Thoracic aorta (tissue), 2 donors: ENCODE measurements at regions not wholly inside any gene's neighbourhood (a gene's known extent, or its start where the extent isn't known, plus 50 kb on each side); places are given as distances from the start of the nearest gene placed in this dataset.

Experiments used
- ATAC-seq: fragments of 150-250 bp; one replicate; pipeline ENCODE4 v1.8.0; 2017; ENCODE audit warnings: low read depth; ENCODE audit not compliant: insufficient number of reproducible peaks, low FRiP score
- DNase-seq: peaks from one replicate; pipeline ENCODE4 v3.0.0-alpha.2; 2020; ENCODE audit warnings: low spot score
- H3K27ac ChIP-seq, 2 donors: fragments of 200-600 bp; sonication (generic); 1 replicate in 1 of 2; 2 replicates in 1 of 2; pipeline ENCODE4 v1.5.1; 2016; ENCODE audit warnings: mild to moderate bottlenecking in 2 of 2, moderate library complexity in 2 of 2
- H3K27me3 ChIP-seq: fragments of 200-600 bp; sonication (generic); replicated peaks from 2 replicates; pipeline ENCODE4 v1.6.0; 2016; ENCODE audit warnings: mild to moderate bottlenecking; ENCODE audit not compliant: insufficient read depth
- H3K36me3 ChIP-seq: fragments of 200-600 bp; sonication (generic); one replicate; pipeline ENCODE4 v1.5.1; 2016
- H3K4me1 ChIP-seq, 2 donors: fragments of 200-600 bp; sonication (generic); 1 replicate in 1 of 2; 2 replicates in 1 of 2; pipeline versions ENCODE4 v1.5.1 to v1.6.0; 2016; ENCODE audit warnings: low read depth in 2 of 2, mild to moderate bottlenecking in 1 of 2; ENCODE audit not compliant: control insufficient read depth in 1 of 2
- H3K4me3 ChIP-seq: fragments of 200-600 bp; sonication (generic); 2 replicates; pipeline ENCODE4 v1.5.1; 2016; ENCODE audit warnings: mild to moderate bottlenecking
- H3K9me3 ChIP-seq: fragments of 200-600 bp; sonication (generic); 2 replicates; pipeline ENCODE4 v1.5.1; 2016
- TF ChIP-seq, protein P1 (sequence below): fragments of 200-600 bp; sonication (generic); IDR thresholded peaks from one replicate; pipeline ENCODE4 v1.5.1; 2019; ENCODE audit warnings: antibody characterized with exemption

DNA sequence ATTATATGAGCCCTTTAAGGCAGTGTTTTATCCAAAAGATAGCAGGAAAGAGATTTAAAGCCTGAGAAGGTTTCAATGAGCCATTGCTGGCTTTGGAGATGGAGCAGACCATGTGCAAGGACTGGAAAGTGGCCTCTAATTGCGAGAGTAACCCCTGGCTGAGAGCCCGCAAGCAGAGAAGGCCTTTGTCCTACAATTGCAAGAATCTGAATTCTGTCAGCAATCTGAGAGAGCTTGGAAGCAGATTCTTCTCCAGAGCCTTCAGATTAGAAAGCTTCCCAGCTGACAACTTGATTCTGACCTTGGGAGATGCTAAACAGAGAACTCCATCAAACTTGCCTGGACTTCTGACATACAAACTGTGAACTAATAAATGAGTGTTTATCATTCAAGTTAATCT lies 528.7 kb upstream of the KLF12 start:
- H3K9me3 ChIP-seq: no peaks in the 10 kb centered on the region
- H3K4me3 ChIP-seq: no peak overlapping the region
- no peak for ATAC-seq
- TF ChIP-seq, protein P1, sequence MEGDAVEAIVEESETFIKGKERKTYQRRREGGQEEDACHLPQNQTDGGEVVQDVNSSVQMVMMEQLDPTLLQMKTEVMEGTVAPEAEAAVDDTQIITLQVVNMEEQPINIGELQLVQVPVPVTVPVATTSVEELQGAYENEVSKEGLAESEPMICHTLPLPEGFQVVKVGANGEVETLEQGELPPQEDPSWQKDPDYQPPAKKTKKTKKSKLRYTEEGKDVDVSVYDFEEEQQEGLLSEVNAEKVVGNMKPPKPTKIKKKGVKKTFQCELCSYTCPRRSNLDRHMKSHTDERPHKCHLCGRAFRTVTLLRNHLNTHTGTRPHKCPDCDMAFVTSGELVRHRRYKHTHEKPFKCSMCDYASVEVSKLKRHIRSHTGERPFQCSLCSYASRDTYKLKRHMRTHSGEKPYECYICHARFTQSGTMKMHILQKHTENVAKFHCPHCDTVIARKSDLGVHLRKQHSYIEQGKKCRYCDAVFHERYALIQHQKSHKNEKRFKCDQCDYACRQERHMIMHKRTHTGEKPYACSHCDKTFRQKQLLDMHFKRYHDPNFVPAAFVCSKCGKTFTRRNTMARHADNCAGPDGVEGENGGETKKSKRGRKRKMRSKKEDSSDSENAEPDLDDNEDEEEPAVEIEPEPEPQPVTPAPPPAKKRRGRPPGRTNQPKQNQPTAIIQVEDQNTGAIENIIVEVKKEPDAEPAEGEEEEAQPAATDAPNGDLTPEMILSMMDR: no peak
- no peaks in the 10 kb centered on the region for H3K4me1 ChIP-seq
- H3K27me3 ChIP-seq: no peaks in the 10 kb centered on the region
- H3K27ac ChIP-seq: no peak overlapping the region
- DNase-seq: no peak
- no peaks in the 10 kb centered on the region for H3K36me3 ChIP-seq

DNA sequence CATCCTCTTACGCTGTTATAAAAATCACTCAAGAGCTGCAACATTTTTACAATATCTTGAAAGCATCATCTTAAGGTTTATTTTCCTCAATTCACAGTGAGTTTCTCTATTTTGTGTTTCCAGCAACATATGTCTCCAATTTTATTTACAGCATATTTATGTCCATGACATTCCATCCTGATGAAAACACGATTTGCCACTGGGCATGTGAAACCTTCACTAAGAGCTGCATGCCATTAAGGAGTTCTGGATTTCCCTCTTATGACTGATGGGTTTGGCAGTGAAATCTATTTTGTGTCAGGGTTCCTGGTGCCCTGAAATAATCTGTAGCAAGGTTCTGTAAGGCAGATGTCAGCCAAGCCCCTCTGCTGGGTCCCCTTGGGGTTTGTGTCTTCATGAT lies 527.6 kb upstream of the KLF12 start:
- Histone ChIP-seq H3K27ac (no peak overlapping the region), H3K9me3 (no peaks in the 10 kb centered on the region), H3K27me3 (no peaks in the 10 kb centered on the region), H3K4me1 (no peaks in the 10 kb centered on the region), H3K36me3 (no peaks in the 10 kb centered on the region), H3K4me3 (no peak overlapping the region)
- ATAC-seq (no peak), DNase-seq (no peak)
- TF ChIP-seq, protein P1: no peak

DNA sequence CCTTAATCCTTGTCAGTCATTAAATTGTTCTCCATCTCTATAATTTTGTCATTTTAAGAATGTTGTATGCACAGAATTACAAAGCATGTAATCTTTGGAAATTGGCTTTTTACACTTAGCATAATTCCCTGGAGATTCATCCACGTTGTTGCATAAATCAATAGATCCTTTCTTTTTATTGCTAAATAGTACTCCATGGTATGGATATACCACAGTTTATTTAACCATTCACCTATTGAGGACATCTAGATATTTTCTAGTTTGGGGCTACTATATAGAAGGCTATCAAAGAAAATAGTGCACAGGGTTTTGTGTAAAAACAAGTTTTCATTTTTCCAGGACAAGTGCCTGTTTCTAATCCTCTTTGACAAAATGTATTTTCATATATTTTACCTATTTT lies 523.6 kb upstream of the KLF12 start:
- Histone ChIP-seq H3K27me3 (no peaks in the 10 kb centered on the region), H3K4me3 (no peak overlapping the region), H3K27ac (no peak overlapping the region), H3K9me3 (no peaks in the 10 kb centered on the region), H3K36me3 (no peaks in the 10 kb centered on the region), H3K4me1 (no peaks in the 10 kb centered on the region)
- ATAC-seq (no peak), DNase-seq (no peak)
- TF ChIP-seq, protein P1: no peak

DNA sequence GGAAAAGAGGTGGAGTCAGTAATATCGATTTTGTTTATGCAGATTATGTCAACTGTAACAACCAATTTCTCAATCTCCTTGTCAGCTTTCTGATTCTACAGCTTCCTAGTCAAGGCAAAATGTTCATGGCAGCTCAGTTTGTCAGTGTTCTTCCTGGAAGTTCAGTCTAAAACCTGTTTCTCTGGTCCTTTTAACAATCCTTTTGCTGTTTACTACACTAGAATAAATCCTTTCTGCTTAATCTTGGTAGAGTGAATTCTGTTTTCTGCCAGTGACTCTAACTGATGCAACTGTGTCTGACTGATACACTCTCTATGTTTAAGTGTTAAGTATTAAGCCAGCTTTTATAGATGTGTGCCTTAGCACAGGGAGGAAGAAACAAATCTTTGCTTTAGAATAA lies 516.9 kb upstream of the KLF12 start:
- H3K4me1 ChIP-seq: no peaks in the 10 kb centered on the region
- ATAC-seq: no peak
- TF ChIP-seq, protein P1: no peak
- no peaks in the 10 kb centered on the region for H3K36me3 ChIP-seq
- H3K4me3 ChIP-seq: no peak overlapping the region
- H3K27me3 ChIP-seq: no peaks in the 10 kb centered on the region
- H3K27ac ChIP-seq: no peak overlapping the region
- DNase-seq: no peak
- no peaks in the 10 kb centered on the region for H3K9me3 ChIP-seq

DNA sequence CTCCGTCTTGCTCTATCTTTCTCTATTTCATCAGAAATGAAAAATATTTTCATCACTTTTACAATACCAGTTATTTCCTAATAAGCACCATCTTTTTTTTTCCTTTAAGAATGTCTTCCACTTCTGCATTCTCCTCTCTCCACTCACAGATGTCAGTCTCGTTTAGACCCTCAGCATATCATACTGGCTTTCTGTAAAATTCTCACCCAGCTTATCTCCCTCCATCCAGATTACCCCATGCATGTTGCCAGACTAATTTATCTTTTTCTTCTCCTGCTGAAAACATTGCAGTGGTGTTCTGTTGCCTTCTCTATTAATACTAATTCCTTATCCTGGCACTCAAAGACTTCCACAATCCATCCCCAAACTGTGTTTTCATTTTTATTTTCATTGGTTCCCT lies 513.8 kb upstream of the KLF12 start:
- no peaks in the 10 kb centered on the region for H3K27me3 ChIP-seq
- TF ChIP-seq, protein P1: no peak
- no peaks in the 10 kb centered on the region for H3K4me1 ChIP-seq
- H3K27ac ChIP-seq: no peak overlapping the region
- H3K9me3 ChIP-seq: no peaks in the 10 kb centered on the region
- H3K36me3 ChIP-seq: no peaks in the 10 kb centered on the region
- DNase-seq (no peak), ATAC-seq (no peak)
- H3K4me3 ChIP-seq: no peak overlapping the region
